ENCODE measurements at regions not wholly inside any gene's neighbourhood (a gene's known extent, or its start where the extent isn't known, plus 50 kb on each side); places are given as distances from the start of the nearest gene placed in this dataset.

DNA sequence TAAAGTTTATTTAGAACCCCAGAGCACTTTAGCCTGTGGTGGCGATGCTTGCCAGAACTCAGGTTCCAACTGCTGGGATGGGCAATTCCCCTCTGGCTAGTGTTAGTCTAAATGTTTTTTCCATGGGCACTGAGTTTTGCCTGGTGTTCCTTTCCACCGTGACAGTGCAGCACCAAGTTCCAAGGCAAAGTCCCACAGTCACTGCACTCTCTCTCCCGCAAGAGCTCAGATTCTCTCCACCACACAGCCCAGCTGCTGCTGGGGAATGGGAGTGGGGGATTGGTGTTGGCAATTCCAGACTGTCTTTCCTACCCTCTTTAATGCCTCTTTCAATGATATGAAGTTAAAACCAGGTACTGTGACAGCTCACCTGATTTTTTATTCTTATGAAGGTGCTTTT, 247.6 kb downstream of the ALDH8A1 start:
- Mint-ChIP-seq H3K27ac (ENCODE audit: unreplicated experiment) (no peak overlapping the region), H3K27me3 (ENCODE audit: insufficient read depth, unreplicated experiment) (no peaks in the 10 kb centered on the region), H3K9me3 (ENCODE audit: unreplicated experiment) (no peaks in the 10 kb centered on the region), H3K4me1 (ENCODE audit: low read depth, unreplicated experiment) (peaks cover 16% of the 10 kb centered on the region), H3K36me3 (ENCODE audit: insufficient read depth, unreplicated experiment) (no peaks in the 10 kb centered on the region), H3K4me3 (ENCODE audit: unreplicated experiment) (no peak overlapping the region)
- no peak for TF ChIP-seq CTCF (IDR thresholded peaks at IDR 0.05; ENCODE audit: insufficient read depth in 1 of 2, low read depth in 1 of 2, low read length in 1 of 2, severe bottlenecking in 1 of 2, unreplicated experiment in 1 of 2)
- intact Hi-C loops (cut with micrococcal nuclease; ENCODE audit: unreplicated experiment), result no loop called here
- Histone ChIP-seq H3K9me3 (no peaks in the 10 kb centered on the region), H3K36me3 (ENCODE audit: control insufficient read depth, insufficient read depth, low read length) (no peaks in the 10 kb centered on the region), H3K4me1 (peaks cover 20% of the 10 kb centered on the region), H3K4me3 (ENCODE audit: low read depth, low read length) (no peak overlapping the region), H3K27me3 (replicated peaks; ENCODE audit: control insufficient read depth, insufficient read depth, low read length) (no peaks in the 10 kb centered on the region)
- ChIA-PET CTCF (no interaction called here), POLR2A (no interaction called here)
- BruUV-seq (replicated peaks), result no TSS peak
- DNase-seq, result no peak

DNA sequence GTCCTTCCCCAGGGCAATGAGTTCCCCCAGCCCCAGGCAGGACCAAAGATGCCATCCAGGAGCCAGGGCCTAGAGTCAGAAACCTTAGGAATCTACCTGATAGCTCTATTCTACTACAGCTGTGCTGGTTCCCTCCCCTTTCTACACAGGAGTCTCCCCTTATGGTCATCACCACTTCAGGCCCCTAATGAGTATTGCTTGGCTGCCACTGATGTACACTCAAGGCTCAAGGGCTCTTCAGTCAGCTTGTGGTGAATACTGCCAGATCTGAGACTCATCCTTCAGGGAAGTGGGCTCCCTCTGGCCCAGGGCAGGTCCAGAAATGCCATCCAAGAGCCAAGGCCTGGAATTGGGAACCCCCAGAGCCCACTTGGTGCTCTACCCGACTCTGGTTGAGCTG, 248.6 kb downstream of the ALDH8A1 start:
- Mint-ChIP-seq H3K4me3 (ENCODE audit: unreplicated experiment) (no peak overlapping the region), H3K27ac (ENCODE audit: unreplicated experiment) (no peak overlapping the region), H3K4me1 (ENCODE audit: low read depth, unreplicated experiment) (peaks cover 9% of the 10 kb centered on the region), H3K36me3 (ENCODE audit: insufficient read depth, unreplicated experiment) (no peaks in the 10 kb centered on the region), H3K9me3 (ENCODE audit: unreplicated experiment) (no peaks in the 10 kb centered on the region), H3K27me3 (ENCODE audit: insufficient read depth, unreplicated experiment) (no peaks in the 10 kb centered on the region)
- Histone ChIP-seq H3K9me3 (no peaks in the 10 kb centered on the region), H3K27me3 (replicated peaks; ENCODE audit: control insufficient read depth, insufficient read depth, low read length) (no peaks in the 10 kb centered on the region), H3K36me3 (ENCODE audit: control insufficient read depth, insufficient read depth, low read length) (no peaks in the 10 kb centered on the region), H3K4me1 (peaks cover 10% of the 10 kb centered on the region), H3K4me3 (ENCODE audit: low read depth, low read length) (no peak overlapping the region)
- CTCF ChIA-PET, result no interaction called here
- intact Hi-C loops (cut with micrococcal nuclease; ENCODE audit: unreplicated experiment), result no loop called here
- POLR2A ChIA-PET, result no interaction called here
- no TSS peak for BruUV-seq (replicated peaks)
- DNase-seq, result no peak
- TF ChIP-seq CTCF (IDR thresholded peaks at IDR 0.05; ENCODE audit: insufficient read depth in 1 of 2, low read depth in 1 of 2, low read length in 1 of 2, severe bottlenecking in 1 of 2, unreplicated experiment in 1 of 2), result no peak

DNA sequence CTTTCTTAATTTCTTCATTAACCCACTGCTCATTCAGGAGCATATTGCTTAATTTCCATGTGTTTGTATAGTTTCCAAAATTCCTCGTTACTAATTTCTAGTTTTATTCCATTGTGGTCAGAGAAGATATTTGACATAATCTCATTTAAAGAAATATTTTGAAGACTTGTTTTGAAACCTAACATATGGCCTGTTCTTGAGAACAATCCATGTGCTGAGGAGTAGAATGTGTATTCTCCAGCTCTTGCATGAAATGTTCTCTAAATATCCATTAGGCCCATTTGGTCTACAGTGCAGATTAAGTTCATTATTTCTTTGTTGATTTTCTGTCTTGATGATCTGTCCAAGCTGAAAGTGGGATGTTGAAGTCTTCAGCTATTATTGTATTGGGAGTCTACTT, 251.7 kb downstream of the ALDH8A1 start:
- no peaks in the 10 kb centered on the region for H3K27me3 ChIP-seq (replicated peaks; ENCODE audit: control insufficient read depth, insufficient read depth, low read length)
- Mint-ChIP-seq H3K4me1 (ENCODE audit: low read depth, unreplicated experiment) (no peaks in the 10 kb centered on the region), H3K4me3 (ENCODE audit: unreplicated experiment) (no peak overlapping the region), H3K9me3 (ENCODE audit: unreplicated experiment) (no peaks in the 10 kb centered on the region), H3K27ac (ENCODE audit: unreplicated experiment) (no peak overlapping the region), H3K36me3 (ENCODE audit: insufficient read depth, unreplicated experiment) (no peaks in the 10 kb centered on the region), H3K27me3 (ENCODE audit: insufficient read depth, unreplicated experiment) (no peaks in the 10 kb centered on the region)
- no peak overlapping the region for H3K4me3 ChIP-seq (ENCODE audit: low read depth, low read length)
- ChIA-PET POLR2A (no interaction called here), CTCF (no interaction called here)
- no peaks in the 10 kb centered on the region for H3K9me3 ChIP-seq
- no TSS peak for BruUV-seq (replicated peaks)
- intact Hi-C loops (cut with micrococcal nuclease; ENCODE audit: unreplicated experiment), result no loop called here
- no peak for DNase-seq
- TF ChIP-seq CTCF (IDR thresholded peaks at IDR 0.05; ENCODE audit: insufficient read depth in 1 of 2, low read depth in 1 of 2, low read length in 1 of 2, severe bottlenecking in 1 of 2, unreplicated experiment in 1 of 2), result no peak
- no peaks in the 10 kb centered on the region for H3K4me1 ChIP-seq
- H3K36me3 ChIP-seq (ENCODE audit: control insufficient read depth, insufficient read depth, low read length), result no peaks in the 10 kb centered on the region

Data from Caco-2 (cell line).